ENCODE measurements at regions not wholly inside any gene's neighbourhood (a gene's known extent, or its start where the extent isn't known, plus 50 kb on each side); places are given as distances from the start of the nearest gene placed in this dataset.
A peak's percentile ranks its signal among the peaks of the same experiment; 100 is the strongest.

- TF ChIP-seq CREB1 (IDR thresholded peaks at IDR 0.05; ENCODE audit: low read depth) (no peak), EGR1 (IDR thresholded peaks at IDR 0.05) (no peak), TCF12 (IDR thresholded peaks at IDR 0.05; ENCODE audit: low read depth) (no peak), FOXM1 (IDR thresholded peaks at IDR 0.05; ENCODE audit: borderline replicate concordance, low read depth) (no peak), YY1 (IDR thresholded peaks at IDR 0.05; ENCODE audit: low read depth) (no peak), CEBPB (IDR thresholded peaks at IDR 0.05) (no peak), NFIC (IDR thresholded peaks at IDR 0.05) (no peak), EP300 (IDR thresholded peaks at IDR 0.05; ENCODE audit: borderline replicate concordance) (no peak), TAF1 (IDR thresholded peaks at IDR 0.05; ENCODE audit: low read depth) (no peak), USF1 (IDR thresholded peaks at IDR 0.05) (no peak), TEAD4 (IDR thresholded peaks at IDR 0.05) (no peak), REST (IDR thresholded peaks at IDR 0.05; ENCODE audit: low read depth) (no peak), ZBTB7A (IDR thresholded peaks at IDR 0.05; ENCODE audit: low read depth) (no peak), MAX (IDR thresholded peaks at IDR 0.05) (no peak), RAD21 (IDR thresholded peaks at IDR 0.05; ENCODE audit: low read depth) (no peak)
These were observed 137.8 kb upstream of the SKOR2 start for GRCh38 chr18:47389210-47389609.

- TF ChIP-seq TAF1 (IDR thresholded peaks at IDR 0.05; ENCODE audit: low read depth) (no peak), EGR1 (IDR thresholded peaks at IDR 0.05) (no peak), TCF12 (IDR thresholded peaks at IDR 0.05; ENCODE audit: low read depth) (no peak)
These were observed 136.4 kb upstream of the SKOR2 start for GRCh38 chr18:47387864-47388263.

- TF ChIP-seq TCF12 (IDR thresholded peaks at IDR 0.05; ENCODE audit: low read depth) (no peak), EGR1 (IDR thresholded peaks at IDR 0.05) (no peak), FOXM1 (IDR thresholded peaks at IDR 0.05; ENCODE audit: borderline replicate concordance, low read depth) (no peak), REST (IDR thresholded peaks at IDR 0.05; ENCODE audit: low read depth) (no peak), TAF1 (IDR thresholded peaks at IDR 0.05; ENCODE audit: low read depth) (no peak), USF1 (IDR thresholded peaks at IDR 0.05) (no peak), CEBPB (IDR thresholded peaks at IDR 0.05) (no peak), ZBTB7A (IDR thresholded peaks at IDR 0.05; ENCODE audit: low read depth) (no peak), MAX (IDR thresholded peaks at IDR 0.05) (no peak), EP300 (IDR thresholded peaks at IDR 0.05; ENCODE audit: borderline replicate concordance) (no peak), NFIC (IDR thresholded peaks at IDR 0.05) (no peak), TEAD4 (IDR thresholded peaks at IDR 0.05) (no peak), YY1 (IDR thresholded peaks at IDR 0.05; ENCODE audit: low read depth) (no peak), CREB1 (IDR thresholded peaks at IDR 0.05; ENCODE audit: low read depth) (no peak), RAD21 (IDR thresholded peaks at IDR 0.05; ENCODE audit: low read depth) (no peak)
These were observed 132.3 kb upstream of the SKOR2 start for GRCh38 chr18:47383729-47384128.

GRCh38 chr18:47381975-47382570 is 130.6 kb upstream of the SKOR2 start:
- TF ChIP-seq TEAD4 (IDR thresholded peaks at IDR 0.05) (no peak), EGR1 (IDR thresholded peaks at IDR 0.05) (no peak), USF1 (IDR thresholded peaks at IDR 0.05) (no peak), RAD21 (IDR thresholded peaks at IDR 0.05; ENCODE audit: low read depth) (no peak), EP300 (IDR thresholded peaks at IDR 0.05; ENCODE audit: borderline replicate concordance) (no peak), YY1 (IDR thresholded peaks at IDR 0.05; ENCODE audit: low read depth) (no peak), CREB1 (IDR thresholded peaks at IDR 0.05; ENCODE audit: low read depth) (no peak), FOXM1 (IDR thresholded peaks at IDR 0.05; ENCODE audit: borderline replicate concordance, low read depth) (no peak), TAF1 (IDR thresholded peaks at IDR 0.05; ENCODE audit: low read depth) (no peak), NFIC (IDR thresholded peaks at IDR 0.05) (no peak), CEBPB (IDR thresholded peaks at IDR 0.05) (no peak)

- TF ChIP-seq ZBTB7A (IDR thresholded peaks at IDR 0.05; ENCODE audit: low read depth) (no peak), USF1 (IDR thresholded peaks at IDR 0.05) (0 out of 2 replicates have a peak, but pooled peaks have one; percentile 17)
These were observed 128.7 kb upstream of the SKOR2 start for GRCh38 chr18:47380153-47380552.
